ENCODE measurements at regions not wholly inside any gene's neighbourhood (a gene's known extent, or its start where the extent isn't known, plus 50 kb on each side); places are given as distances from the start of the nearest gene placed in this dataset.

DNA sequence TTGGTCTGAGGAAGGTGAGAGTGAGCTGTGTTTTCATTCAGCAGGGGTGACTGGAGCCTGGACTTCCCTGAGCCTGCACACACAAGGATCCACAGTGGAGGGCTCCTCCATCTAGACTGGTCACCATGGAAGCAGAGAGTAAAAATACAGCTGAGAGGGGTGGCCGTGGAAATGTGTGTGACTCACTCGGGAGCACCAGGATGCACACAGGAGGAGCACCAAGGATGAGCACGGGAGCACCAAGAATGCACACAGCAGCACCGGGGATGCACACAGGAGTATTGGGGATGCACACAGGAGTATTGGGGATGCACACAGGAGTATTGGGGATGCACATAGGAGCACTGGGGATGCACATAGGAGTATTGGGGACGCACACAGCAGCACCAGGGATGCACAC lies 365.2 kb upstream of the MYT1L start:
- TF ChIP-seq, protein P1, sequence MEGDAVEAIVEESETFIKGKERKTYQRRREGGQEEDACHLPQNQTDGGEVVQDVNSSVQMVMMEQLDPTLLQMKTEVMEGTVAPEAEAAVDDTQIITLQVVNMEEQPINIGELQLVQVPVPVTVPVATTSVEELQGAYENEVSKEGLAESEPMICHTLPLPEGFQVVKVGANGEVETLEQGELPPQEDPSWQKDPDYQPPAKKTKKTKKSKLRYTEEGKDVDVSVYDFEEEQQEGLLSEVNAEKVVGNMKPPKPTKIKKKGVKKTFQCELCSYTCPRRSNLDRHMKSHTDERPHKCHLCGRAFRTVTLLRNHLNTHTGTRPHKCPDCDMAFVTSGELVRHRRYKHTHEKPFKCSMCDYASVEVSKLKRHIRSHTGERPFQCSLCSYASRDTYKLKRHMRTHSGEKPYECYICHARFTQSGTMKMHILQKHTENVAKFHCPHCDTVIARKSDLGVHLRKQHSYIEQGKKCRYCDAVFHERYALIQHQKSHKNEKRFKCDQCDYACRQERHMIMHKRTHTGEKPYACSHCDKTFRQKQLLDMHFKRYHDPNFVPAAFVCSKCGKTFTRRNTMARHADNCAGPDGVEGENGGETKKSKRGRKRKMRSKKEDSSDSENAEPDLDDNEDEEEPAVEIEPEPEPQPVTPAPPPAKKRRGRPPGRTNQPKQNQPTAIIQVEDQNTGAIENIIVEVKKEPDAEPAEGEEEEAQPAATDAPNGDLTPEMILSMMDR (conservative IDR thresholded peaks at IDR 0.05; ENCODE audit: low read length) = no peak
- TF ChIP-seq EZH2phosphoT487 (IDR thresholded peaks at IDR 0.05; ENCODE audit: borderline replicate concordance, low read depth, low read length) = no peak
